Omental fat pad (tissue), 3 donors: ENCODE measurements at regions not wholly inside any gene's neighbourhood (a gene's known extent, or its start where the extent isn't known, plus 50 kb on each side); places are given as distances from the start of the nearest gene placed in this dataset.

ENCODE experiments used
- ATAC-seq: fragments of 150-250 bp; one replicate; pipeline ENCODE4 v1.9.1; 2016; ENCODE audit warnings: mild to moderate bottlenecking, moderate library complexity; ENCODE audit not compliant: low FRiP score
- DNase-seq: peaks from one replicate; pipeline ENCODE4 v3.0.0-alpha.2; 2019; ENCODE audit warnings: low spot score
- CTCF ChIP-seq, 3 donors: fragments of 450-650 bp; IDR thresholded peaks; one replicate each; pipeline ENCODE4 v1.5.1; 2016 to 2017; ENCODE audit warnings: antibody characterized with exemption in 3 of 3, mild to moderate bottlenecking in 3 of 3, moderate library complexity in 2 of 3

DNA sequence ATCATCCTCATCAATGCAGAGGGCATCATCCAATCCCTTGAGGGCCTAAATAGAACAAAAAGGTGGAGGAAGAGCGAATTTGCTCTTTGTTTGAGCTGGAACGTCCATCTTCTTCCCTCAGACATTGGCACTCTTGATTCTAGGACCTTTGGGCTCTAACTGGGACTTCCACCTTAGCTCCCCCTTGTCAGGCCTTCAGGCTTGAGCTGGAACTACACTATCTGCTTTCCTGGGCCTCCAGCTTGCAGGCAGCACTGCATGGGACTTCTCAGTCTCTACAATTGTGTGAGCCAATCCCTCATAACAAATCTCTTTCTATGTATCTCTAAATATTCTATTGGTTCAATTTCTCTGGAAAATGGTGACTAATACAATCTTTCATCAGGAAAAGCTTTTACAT, 155.4 kb downstream of the MCHR2 start:
- DNase-seq (no peak), ATAC-seq (no peak)
- TF ChIP-seq CTCF (IDR thresholded peaks at IDR 0.05), result no peak

GRCh38 chr6:99841297-99841696, 152.7 kb downstream of the MCHR2 start:
- no peak for ATAC-seq
- no peak for TF ChIP-seq CTCF (IDR thresholded peaks at IDR 0.05)
- DNase-seq, result no peak

- ATAC-seq (no peak), DNase-seq (no peak)
- no peak for TF ChIP-seq CTCF (IDR thresholded peaks at IDR 0.05)
These were observed 148.0 kb downstream of the MCHR2 start for GRCh38 chr6:99846006-99846405.

- no peak for ATAC-seq
- no peak for DNase-seq
- no peak for TF ChIP-seq CTCF (IDR thresholded peaks at IDR 0.05)
These were observed 143.2 kb downstream of the MCHR2 start for GRCh38 chr6:99850841-99851240.

DNA sequence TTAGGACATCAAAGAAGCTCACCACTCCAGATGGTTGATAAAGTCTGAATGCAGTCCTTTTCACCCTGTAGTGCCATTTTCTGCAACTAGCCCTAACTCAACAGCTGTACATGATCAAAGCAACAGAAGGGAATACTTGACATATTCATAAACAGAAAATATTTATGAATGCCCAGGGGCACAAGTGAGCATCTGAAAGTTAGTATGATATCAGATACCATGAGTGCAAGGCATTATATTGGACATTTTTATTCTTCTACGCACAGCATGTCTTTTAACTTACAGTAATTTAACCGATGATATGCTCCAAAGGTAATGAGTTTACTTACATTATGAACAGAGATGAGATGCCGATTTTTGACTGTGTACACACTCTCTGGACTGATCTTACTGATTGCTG, 142.0 kb downstream of the MCHR2 start:
- no peak for DNase-seq
- TF ChIP-seq CTCF (IDR thresholded peaks at IDR 0.05), result no peak
- ATAC-seq, result no peak

- ATAC-seq (no peak), DNase-seq (no peak)
- no peak for TF ChIP-seq CTCF (IDR thresholded peaks at IDR 0.05)
These were observed 127.0 kb downstream of the MCHR2 start for GRCh38 chr6:99867026-99867425.

- peak in 1 of 3 donors; percentile 25 for TF ChIP-seq CTCF (IDR thresholded peaks at IDR 0.05)
- peak; percentile 87 for DNase-seq
- ATAC-seq, result peak; percentile 71
These were observed 125.8 kb downstream of the MCHR2 start for GRCh38 chr6:99868074-99868702.
